ENCODE measurements at regions not wholly inside any gene's neighbourhood (a gene's known extent, or its start where the extent isn't known, plus 50 kb on each side); places are given as distances from the start of the nearest gene placed in this dataset.

DNA sequence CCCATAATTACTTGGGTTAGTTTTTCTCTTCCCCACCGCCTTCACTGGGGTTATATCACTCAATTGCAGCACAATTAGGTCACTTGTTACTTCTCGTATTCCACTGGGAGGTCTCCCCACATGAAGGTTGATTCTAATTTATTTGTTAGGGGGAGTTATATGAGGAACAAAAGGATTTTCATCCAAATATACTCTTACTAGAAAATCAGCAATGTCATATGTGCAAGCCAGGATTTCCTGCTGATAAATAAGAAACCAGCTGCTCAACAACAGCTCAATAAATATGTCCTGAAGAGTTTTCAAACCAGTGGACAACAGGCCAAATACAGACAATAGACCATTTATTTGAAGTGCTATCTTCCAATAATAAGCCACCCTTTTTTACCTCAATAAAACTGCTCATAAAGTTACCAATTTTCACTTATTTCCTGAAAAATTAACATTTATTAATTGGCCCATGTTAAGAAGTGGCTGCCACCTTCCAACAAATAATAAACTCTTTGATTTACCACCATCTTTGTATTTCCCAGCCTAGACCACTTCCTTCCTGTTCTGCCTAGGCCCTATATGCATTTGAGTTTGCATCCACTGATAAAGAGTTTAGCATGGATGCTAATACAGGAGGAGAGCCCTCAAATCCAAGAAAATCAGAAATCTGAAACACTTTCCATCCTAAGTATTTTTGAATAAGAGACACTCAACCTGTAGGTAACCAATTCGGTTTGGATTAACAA is 184.4 kb upstream of the SLC39A10 start (continued):
- TF ChIP-seq, protein P1, sequence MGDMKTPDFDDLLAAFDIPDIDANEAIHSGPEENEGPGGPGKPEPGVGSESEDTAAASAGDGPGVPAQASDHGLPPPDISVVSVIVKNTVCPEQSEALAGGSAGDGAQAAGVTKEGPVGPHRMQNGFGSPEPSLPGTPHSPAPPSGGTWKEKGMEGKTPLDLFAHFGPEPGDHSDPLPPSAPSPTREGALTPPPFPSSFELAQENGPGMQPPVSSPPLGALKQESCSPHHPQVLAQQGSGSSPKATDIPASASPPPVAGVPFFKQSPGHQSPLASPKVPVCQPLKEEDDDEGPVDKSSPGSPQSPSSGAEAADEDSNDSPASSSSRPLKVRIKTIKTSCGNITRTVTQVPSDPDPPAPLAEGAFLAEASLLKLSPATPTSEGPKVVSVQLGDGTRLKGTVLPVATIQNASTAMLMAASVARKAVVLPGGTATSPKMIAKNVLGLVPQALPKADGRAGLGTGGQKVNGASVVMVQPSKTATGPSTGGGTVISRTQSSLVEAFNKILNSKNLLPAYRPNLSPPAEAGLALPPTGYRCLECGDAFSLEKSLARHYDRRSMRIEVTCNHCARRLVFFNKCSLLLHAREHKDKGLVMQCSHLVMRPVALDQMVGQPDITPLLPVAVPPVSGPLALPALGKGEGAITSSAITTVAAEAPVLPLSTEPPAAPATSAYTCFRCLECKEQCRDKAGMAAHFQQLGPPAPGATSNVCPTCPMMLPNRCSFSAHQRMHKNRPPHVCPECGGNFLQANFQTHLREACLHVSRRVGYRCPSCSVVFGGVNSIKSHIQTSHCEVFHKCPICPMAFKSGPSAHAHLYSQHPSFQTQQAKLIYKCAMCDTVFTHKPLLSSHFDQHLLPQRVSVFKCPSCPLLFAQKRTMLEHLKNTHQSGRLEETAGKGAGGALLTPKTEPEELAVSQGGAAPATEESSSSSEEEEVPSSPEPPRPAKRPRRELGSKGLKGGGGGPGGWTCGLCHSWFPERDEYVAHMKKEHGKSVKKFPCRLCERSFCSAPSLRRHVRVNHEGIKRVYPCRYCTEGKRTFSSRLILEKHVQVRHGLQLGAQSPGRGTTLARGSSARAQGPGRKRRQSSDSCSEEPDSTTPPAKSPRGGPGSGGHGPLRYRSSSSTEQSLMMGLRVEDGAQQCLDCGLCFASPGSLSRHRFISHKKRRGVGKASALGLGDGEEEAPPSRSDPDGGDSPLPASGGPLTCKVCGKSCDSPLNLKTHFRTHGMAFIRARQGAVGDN (IDR thresholded peaks at IDR 0.05), result no peak

DNA sequence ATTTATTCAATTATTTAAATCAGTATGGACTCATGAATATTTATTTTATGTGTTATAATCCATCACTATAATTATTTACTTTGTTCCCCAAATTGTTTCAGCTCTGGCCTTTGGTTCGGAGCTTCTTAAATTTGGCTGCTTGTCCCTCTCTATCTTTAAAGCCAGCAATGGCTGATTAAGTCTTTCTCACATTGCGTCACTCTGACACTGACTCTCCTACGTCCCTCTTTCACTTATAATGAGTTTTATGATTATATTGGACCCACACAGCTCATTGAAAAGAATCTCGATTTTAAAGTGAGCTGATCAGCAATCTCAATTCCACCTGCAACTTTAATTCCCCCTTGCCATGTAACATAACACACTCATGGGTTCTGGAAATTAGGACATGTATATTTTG is 185.2 kb upstream of the SLC39A10 start:
- H2AFZ ChIP-seq (ENCODE audit: control insufficient read depth, low read depth, low read length), result no peak overlapping the region
- no peaks in the 10 kb centered on the region; the same call in 2 of the 3 replicates for H3K9me3 ChIP-seq (replicated peaks; ENCODE audit: control insufficient read depth, insufficient read depth, low read length)
- no peak overlapping the region for H3K27ac ChIP-seq (ENCODE audit: control insufficient read depth, insufficient read depth)
- ChIA-PET SMC1A (ENCODE audit: uncharacterized antibody, unreplicated experiment) (interaction anchor here (0.7 to 1.3 kb wide), 6 partner anchors 9 to 191 kb away, joined by 3 to 4 read pairs (median 4); no protein-coding TSS in a partner anchor), POLR2A (no interaction called here), RAD21 (ENCODE audit: unreplicated experiment) (interaction anchor here (0.7 to 1.4 kb wide), 3 partner anchors 10 to 189 kb away, joined by 3 to 4 read pairs (median 3); no protein-coding TSS in a partner anchor), CTCF (no interaction called here)
- in situ Hi-C loops (cut with MboI), result no loop called here
- H3K9ac ChIP-seq (ENCODE audit: control insufficient read depth, insufficient read depth, low read length), result no peak overlapping the region
- BruUV-seq (replicated peaks), result no TSS peak
- no peak for FAIRE-seq
- no peaks in the 10 kb centered on the region for H3K79me2 ChIP-seq (ENCODE audit: control insufficient read depth, insufficient read depth, low read length)
- no peaks in the 10 kb centered on the region for H3K27me3 ChIP-seq (replicated peaks in 1 of 2; ENCODE audit: control insufficient read depth in 2 of 2, insufficient read depth in 2 of 2, low read length in 1 of 2)
- H3K4me2 ChIP-seq (ENCODE audit: control insufficient read depth, insufficient read depth), result no peak overlapping the region
- H3K36me3 ChIP-seq (ENCODE audit: control insufficient read depth in 2 of 2, insufficient read depth in 2 of 2, low read length in 1 of 2), result no peaks in the 10 kb centered on the region
- intact Hi-C loops (cut with micrococcal nuclease; ENCODE audit: unreplicated experiment), result no loop called here
- DNase-seq (ENCODE audit: low read depth, low spot score), result no peak
- peaks cover 38% of the 10 kb centered on the region for H3K4me1 ChIP-seq (ENCODE audit: control insufficient read depth, insufficient read depth, low read length)
- no peak for ATAC-seq
- TF ChIP-seq ATF7 (IDR thresholded peaks at IDR 0.05; ENCODE audit: low read depth) (no peak), LARP7 (IDR thresholded peaks at IDR 0.05) (no peak), MEF2A (IDR thresholded peaks at IDR 0.05; ENCODE audit: insufficient read depth, low read depth, low read length) (no peak), ZNF622 (IDR thresholded peaks at IDR 0.05) (no peak)
- TF ChIP-seq, protein P2, sequence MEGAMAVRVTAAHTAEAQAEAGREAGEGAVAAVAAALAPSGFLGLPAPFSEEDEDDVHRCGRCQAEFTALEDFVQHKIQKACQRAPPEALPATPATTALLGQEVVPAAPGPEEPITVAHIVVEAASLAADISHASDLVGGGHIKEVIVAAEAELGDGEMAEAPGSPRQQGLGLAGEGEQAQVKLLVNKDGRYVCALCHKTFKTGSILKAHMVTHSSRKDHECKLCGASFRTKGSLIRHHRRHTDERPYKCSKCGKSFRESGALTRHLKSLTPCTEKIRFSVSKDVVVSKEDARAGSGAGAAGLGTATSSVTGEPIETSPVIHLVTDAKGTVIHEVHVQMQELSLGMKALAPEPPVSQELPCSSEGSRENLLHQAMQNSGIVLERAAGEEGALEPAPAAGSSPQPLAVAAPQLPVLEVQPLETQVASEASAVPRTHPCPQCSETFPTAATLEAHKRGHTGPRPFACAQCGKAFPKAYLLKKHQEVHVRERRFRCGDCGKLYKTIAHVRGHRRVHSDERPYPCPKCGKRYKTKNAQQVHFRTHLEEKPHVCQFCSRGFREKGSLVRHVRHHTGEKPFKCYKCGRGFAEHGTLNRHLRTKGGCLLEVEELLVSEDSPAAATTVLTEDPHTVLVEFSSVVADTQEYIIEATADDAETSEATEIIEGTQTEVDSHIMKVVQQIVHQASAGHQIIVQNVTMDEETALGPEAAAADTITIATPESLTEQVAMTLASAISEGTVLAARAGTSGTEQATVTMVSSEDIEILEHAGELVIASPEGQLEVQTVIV (IDR thresholded peaks at IDR 0.05; ENCODE audit: borderline replicate concordance, partially characterized antibody), result no peak
- H4K20me1 ChIP-seq (ENCODE audit: control insufficient read depth, insufficient read depth), result no peaks in the 10 kb centered on the region
- H3K4me3 ChIP-seq, result no peak overlapping the region
- WGBS (ENCODE audit: insufficient coverage, insufficient replicate concordance, low lambda C conversion rate, missing lambda C conversion rate), result 55% methylated on average over 4 of the region's 4 CpGs

All from GM12878 (cell line).